Activated B cell treated with CpG ODN at 0.5 μM for 24 hours (primary cell): ENCODE measurements at regions not wholly inside any gene's neighbourhood (a gene's known extent, or its start where the extent isn't known, plus 50 kb on each side); places are given as distances from the start of the nearest gene placed in this dataset.

Experiments used
- ATAC-seq: fragments of 200-7000 bp; cut with Tn5 transposase; one replicate; pipeline ENCODE4 v1.10.0; 2021; ENCODE audit warnings: low read depth, mild to moderate bottlenecking, moderate library complexity
- CTCF ChIA-PET: fragments of 350-600 bp; sonication (Branson Sonifier 250); formaldehyde crosslinking; loops from one replicate; lab custom pipeline; 2021; ENCODE audit warnings: antibody characterized with exemption; lab: Charles Lee
- POLR2A ChIA-PET: fragments of 350-600 bp; sonication (Branson Sonifier 250); formaldehyde crosslinking; loops from one replicate; lab custom pipeline; 2021; ENCODE audit warnings: antibody characterized with exemption; lab: Charles Lee
- DNase-seq: peaks from one replicate; pipeline ENCODE4 v3.0.0; 2022
- H3K27ac Mint-ChIP-seq: one replicate; pipeline ENCODE4 v1.8.0; 2020; ENCODE audit warnings: mixed read lengths
- H3K27me3 Mint-ChIP-seq: one replicate; pipeline ENCODE4 v1.8.0; 2021; ENCODE audit warnings: mixed read lengths
- H3K36me3 Mint-ChIP-seq: one replicate; pipeline ENCODE4 v1.8.0; 2021; ENCODE audit warnings: low read depth, mixed read lengths
- H3K4me1 Mint-ChIP-seq: one replicate; pipeline ENCODE4 v1.8.0; 2021; ENCODE audit warnings: mixed read lengths
- H3K4me3 Mint-ChIP-seq: one replicate; pipeline ENCODE4 v1.8.0; 2020; ENCODE audit warnings: mild to moderate bottlenecking, mixed read lengths
- H3K9me3 Mint-ChIP-seq: one replicate; pipeline ENCODE4 v1.8.0; 2020; ENCODE audit warnings: mixed read lengths
- CTCF ChIP-seq: fragments of 200-600 bp; IDR thresholded peaks from one replicate; pipeline ENCODE4 v1.8.0; 2022; ENCODE audit warnings: antibody characterized with exemption, mild to moderate bottlenecking
- intact Hi-C: fragments of 100-400 bp; cut with micrococcal nuclease; formaldehyde crosslinking; loops from one replicate; pipeline ENCODE4 v1.15.1; 2024

DNA sequence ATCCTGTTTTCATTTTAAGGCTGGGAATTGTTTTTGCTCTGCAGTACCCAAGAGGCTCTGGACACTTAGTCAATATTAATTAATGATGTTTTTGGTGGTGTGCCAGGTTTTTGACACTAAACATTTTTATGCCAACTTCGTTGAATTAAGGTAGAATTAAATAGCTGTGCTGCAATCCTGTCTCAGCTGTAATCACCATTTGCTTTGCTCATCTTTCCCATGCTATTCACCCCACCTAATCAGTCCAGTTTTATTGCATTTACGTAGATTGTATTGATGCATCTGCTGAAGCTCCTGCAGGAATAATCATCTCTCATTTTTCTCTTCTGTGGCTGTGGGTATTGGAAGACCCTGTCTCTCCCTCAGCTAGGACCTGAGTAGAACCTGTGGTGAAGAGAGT, 52.6 kb upstream of the TRUB1 start:
- Mint-ChIP-seq H3K4me3 (no peak overlapping the region), H3K36me3 (no peaks in the 10 kb centered on the region), H3K4me1 (no peaks in the 10 kb centered on the region), H3K27ac (no peak overlapping the region), H3K9me3 (no peaks in the 10 kb centered on the region), H3K27me3 (peaks cover 9% of the 10 kb centered on the region)
- ChIA-PET POLR2A (no interaction called here), CTCF (interaction anchor here (0.6 kb wide), 1 partner anchor 8 kb away, joined by 3 read pairs; no protein-coding TSS in a partner anchor)
- ATAC-seq (no peak), DNase-seq (no peak)
- intact Hi-C loops, result no loop called here
- no peak for TF ChIP-seq CTCF
